Muscle of arm (tissue), 1 donor: ENCODE measurements at regions not wholly inside any gene's neighbourhood (a gene's known extent, or its start where the extent isn't known, plus 50 kb on each side); places are given as distances from the start of the nearest gene placed in this dataset.
A peak's percentile ranks its signal among the peaks of the same experiment; 100 is the strongest.

Experiments
- DNase-seq: peaks from one replicate; pipeline ENCODE4 v3.0.0-alpha.2; 2013

DNA sequence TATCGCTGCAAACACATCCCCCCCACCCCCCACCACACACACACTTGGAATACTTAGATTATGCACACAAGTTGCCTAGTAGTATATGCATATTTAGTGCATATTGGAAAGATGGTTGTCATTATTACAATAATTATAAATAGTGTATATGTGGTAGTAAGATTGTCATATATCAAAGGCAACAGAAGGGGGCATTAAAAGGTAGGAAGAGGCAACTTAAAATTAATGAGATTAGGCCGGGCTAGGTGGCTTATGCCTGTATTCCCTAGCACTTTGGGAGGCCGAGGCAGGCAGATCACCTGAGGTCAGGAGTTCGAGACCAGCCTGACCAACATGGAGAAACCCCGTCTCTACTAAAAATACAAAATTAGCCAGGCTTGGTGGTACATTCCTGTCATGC, 52.1 kb downstream of the GSC start:
- DNase-seq = no peak

DNA sequence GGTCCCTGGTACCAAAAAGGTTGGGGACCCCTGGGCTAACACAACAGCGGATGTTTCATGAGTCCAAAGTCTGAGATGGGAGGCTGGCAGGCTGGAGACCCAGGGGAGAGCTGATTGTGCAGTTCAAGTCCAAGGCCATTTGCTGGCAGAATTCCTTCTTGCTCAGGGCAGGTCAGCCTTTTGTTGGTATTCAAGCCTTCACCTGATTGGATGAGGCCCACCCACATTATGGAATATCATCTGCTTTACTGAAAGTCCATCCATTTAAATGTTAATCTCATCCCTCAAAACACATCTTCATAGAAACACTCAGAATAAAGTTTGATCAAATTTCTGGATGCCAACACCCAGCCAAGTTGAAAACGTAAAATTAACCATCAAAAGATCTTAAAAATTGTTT, 52.9 kb downstream of the GSC start:
- no peak for DNase-seq

DNA sequence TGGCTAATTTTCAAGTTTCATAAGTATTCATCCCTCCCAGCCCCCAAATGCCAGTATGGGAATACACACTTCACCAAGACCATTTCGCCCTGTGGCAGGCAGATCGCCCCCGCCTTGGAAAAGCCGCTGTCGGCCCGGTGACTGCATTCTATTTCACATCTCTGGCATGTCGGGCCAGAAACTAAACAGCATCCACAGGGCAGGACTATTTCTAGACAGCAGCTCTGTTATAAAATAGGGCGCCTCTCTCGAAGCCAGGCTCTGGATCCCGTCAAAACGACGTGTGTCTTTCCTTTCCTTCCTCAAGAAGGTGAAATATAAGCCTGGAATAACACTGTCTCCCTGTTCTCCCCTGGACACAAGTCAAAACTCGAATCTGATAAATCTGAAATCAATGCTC, 56.8 kb downstream of the GSC start:
- DNase-seq = no peak

DNA sequence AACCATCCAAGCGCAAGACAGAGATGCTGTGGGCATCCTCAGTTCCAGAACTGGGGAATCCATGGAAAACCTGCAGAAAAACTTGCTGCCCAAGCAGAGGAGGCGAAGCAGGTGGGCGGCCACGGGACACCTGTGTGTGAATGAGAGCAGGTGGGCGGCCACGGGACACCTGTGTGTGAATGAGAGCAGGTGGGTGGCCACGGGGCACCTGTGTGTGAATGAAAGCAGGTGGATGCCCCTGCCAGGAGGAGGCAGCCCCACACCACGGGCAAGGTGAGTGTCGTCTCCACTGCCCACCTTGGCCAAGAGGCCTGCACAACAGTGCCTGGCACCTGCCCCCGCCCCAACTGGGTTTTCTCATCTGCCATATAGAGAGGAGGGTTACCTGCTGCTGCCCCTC, 59.2 kb downstream of the GSC start:
- DNase-seq = no peak

DNA sequence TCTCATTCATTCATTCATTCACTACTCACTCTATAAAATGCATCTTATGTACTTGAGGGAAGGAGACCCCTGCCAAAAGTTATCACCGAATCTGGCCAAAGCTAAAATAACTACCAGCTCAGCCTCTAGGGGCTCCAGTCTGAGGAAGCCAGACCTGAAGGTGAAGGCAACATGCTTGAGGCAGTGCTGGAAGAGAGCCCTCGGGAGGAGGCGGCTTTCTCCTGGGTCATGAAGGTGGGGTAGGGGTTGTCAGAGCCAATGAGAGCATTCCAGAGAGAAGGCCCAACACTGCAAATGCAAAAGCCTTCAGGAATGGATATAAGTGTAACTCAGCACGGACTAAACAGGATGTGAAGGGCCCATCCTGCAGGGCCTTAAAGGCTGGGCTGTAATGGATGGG, 62.4 kb downstream of the GSC start:
- no peak for DNase-seq

DNA sequence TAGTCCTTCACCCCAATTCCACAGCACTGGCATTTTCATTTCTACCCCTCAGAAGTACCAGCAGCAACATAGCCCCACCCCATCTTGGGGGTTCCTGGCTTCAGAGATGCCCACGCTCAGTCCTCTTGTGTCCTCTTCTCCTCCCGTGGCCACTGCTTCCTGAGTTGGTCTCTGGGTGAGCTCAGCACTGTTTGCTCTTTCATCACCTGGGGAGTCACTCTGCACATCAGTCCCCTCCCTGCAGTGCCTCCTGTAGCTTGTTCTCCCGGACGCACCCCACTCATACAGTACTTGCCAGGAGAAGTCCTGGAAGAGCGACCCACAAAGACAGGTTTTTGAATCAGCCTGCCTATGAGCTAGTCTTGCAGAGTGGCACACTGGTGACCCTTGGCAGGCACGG, 63.8 kb downstream of the GSC start:
- no peak for DNase-seq

GRCh38 chr14:94702629-94703028, 67.3 kb downstream of the GSC start:
- no peak for DNase-seq

- no peak for DNase-seq
Observed at GRCh38 chr14:94701861-94702370, 68.0 kb downstream of the GSC start.

- no peak for DNase-seq
Observed at GRCh38 chr14:94700336-94700735, 69.6 kb downstream of the GSC start.

- no peak for DNase-seq
Observed at GRCh38 chr14:94699831-94700230, 70.1 kb downstream of the GSC start.

DNA sequence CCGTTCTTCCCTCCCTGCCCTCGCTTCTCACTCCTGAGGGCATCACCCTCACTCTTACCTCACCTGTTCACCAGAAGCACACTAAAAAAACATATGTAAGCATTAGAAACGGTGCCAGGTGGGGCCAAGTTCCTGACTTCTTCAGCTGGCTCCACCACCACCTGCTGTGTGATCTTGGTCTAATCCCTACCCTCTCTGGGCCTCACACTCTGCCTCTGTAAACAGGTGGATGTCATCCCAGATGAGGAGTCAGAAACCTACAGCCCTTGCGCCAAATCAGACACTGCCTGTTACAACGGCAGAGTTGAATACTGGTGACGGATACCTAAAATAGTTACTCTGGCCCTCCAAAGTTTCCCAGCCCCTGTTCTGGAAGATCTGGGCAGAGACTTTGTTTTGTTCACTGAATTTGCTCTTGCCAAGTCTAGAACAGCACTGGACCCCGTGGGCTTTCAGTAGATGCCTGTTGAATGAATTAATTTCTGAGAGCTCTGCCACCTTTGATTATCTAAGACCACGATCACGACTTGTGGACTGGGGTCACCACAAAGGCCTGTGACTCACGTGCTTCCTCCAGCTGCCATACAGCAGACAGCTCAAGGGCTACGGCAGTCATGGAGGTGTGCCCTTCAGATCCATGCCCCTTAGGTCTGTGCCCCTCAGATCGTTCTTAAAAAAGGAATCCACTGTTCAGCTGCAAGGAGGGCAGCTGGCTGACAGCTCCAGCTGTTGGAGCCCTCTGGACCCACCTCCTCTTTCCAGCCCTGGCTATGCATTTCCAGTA, 71.9 kb downstream of the GSC start:
- no peak for DNase-seq

GRCh38 chr14:94696518-94696917, 73.4 kb downstream of the GSC start:
- DNase-seq = no peak

DNA sequence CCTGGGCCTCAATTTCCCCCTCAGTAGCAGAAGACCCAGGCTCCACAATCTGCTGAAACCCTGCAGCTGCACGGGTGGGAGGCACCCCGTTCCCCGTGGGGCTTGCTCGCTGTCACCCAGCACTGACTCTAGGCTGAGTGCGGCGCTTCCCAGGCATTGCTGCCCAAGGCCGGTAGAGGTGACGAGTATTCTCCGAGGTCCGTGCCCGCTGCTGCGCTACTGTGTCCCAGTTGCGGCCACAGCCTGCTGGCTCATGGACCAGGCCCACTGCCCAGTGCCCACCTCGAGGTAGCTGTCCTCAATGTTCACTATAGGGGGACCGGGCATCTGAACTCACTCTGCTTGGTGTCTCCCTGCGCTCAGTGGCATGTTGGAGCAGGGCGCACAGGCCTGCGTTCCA, 74.7 kb downstream of the GSC start:
- DNase-seq = no peak

DNA sequence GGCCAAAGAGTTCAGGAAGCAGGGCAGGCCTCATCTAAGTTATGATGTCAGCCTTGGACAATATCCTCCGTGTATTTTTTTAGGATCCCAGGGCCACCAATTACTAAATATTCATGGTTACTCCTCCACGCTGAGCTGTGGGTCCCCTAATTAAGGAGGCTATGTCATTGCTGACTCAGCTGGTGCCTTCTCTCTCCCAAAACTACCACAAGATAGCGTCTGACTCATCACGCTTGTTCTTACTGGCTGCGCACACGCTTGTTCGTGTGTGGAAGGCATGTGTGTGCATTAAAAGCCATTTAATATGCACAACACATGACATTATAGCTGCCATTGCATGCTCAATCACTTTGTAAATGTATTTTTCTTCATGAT, 78.3 kb downstream of the GSC start:
- no peak for DNase-seq

GRCh38 chr14:94690896-94691659, 78.8 kb downstream of the GSC start:
- no peak for DNase-seq

DNA sequence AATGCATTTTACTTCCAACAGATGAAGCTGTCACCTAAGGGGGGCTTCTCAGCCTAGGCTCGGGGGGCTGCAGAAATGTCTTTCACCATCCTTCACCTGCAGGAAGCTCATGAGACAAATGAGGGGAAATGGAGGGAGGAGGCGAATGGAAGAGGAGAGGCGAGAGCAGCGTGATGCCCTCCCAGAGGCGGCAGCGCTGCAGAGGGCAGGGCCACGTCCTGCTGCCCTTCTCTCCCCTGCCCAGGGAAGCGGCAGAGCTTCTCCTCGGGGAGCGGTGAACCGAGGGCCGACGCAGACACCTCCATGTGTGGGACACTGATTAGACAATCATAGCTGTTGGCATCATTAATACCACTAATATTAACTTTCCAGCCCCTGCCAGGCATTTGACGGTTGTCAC, 78.3 kb downstream of the SERPINA3 start:
- DNase-seq = no peak

DNA sequence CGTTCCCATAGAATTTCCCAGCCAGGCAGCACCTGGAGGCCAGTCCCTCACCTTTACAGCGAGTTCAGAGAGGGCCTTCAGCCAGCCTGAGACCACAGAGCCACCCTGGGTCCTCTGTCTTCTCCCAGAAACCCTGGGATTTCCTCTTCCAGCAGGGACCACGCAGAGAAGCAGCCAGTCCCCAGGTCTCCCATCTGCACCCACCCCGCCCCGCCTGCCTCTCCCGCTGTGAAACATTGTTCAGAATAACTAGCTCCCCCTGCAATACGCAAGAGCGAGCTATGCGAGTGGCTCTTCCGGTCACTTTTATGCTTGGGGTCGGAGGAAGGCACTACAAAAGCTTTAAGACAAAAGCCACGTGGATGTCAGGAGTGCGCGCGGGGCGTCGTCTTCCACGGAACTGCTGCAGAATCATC, 77.8 kb downstream of the SERPINA3 start:
- DNase-seq = no peak

- DNase-seq = peak; percentile 78
Observed at GRCh38 chr14:94689218-94689984, 77.2 kb downstream of the SERPINA3 start.

DNA sequence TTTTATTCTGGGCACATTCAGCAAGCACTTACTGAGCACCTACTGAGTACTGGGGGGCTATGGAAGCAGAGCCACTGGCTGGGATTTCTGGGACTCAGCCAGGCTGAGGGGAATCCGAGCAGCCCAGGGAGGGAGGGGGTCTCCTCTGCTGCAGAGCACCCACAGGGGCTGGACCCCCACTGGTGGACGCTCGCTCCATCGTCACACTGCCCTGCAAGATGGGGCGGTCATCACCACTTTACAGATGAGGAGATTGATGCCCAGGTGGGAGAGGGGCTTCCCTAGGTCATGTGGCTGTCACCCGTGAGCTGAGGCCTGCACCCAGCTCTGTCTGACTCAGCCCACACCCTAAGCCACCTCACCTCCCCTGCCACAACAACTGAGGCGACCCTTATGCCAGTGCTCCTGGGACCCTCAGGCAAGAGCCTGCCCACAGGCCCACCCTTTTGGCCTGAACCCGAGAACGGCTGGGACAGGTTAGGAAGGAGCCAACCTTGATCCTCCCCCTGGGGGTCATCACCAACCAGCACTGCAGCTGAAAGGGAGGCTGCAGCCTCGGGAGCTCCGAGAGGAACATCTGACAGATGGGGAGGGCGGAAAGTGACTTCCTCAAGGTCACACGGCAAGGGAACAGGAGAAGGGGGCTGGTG, 74.4 kb downstream of the SERPINA3 start:
- no peak for DNase-seq

DNA sequence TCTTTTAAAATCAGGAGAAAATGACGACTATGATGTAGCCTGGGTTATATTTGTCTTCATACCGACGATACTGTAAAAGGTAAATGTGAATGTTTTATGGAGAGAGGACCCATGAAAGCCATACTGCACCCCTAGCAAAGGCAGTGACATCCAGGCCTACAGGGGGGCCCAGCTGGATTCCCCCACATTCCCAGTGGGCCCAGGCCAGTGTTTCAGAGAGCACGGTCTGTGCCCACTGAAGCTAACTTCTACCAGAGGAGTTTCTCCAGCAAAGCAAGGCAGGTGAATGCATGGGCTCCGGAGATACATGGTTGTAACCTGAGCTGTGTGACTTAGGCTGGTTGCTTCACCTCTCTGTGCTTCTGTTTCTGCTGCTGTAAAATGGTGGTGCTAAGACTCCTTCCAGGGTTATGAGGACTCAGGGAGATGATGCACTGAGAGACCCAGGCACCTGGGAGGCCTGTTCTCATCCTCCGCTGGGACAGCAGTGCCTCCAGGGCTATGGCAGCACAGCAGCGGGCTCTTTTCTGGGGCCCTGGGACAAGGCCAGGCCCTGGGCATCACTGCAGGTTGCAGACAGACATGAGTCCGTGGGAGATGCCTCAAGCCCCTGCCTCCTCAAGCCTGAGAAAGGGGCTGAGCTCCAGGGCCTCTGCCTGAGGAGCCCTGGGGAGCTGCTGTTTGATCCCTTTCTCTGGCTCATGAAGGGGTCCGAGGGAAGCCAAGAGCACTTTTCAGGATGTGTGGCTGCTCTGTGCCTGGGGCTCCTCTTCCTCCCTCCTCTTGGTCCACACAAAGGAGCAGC, 73.7 kb downstream of the SERPINA3 start:
- DNase-seq = no peak

GRCh38 chr14:94685166-94685581, 73.0 kb downstream of the SERPINA3 start:
- no peak for DNase-seq
